ENCODE measurements at regions not wholly inside any gene's neighbourhood (a gene's known extent, or its start where the extent isn't known, plus 50 kb on each side); places are given as distances from the start of the nearest gene placed in this dataset.
"Not testable (repeated sequence)": the region's sequence is repeated elsewhere in the genome, so short reads cannot be mapped to it uniquely, and the experiment has no call there.

DNA sequence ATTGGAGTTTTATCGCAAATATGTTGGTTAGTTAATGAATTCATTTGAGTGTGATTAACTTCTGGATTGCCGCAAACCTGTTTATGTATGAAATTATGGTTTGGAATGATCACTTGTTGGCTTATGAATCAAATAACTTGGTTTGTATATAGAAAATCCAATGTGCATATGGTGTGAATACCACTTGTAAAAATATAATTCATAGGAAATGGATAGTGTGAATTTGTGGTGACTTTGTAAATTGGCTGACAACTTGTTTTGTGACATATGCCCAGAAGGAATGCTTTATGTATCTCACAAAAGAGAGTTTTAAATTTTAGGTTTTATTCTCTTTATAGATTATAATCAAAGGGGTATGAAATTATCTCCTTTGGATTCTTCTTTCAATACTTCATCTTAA, 436.2 kb downstream of the EPHA5 start:
- POLR2A ChIA-PET: no interaction called here

DNA sequence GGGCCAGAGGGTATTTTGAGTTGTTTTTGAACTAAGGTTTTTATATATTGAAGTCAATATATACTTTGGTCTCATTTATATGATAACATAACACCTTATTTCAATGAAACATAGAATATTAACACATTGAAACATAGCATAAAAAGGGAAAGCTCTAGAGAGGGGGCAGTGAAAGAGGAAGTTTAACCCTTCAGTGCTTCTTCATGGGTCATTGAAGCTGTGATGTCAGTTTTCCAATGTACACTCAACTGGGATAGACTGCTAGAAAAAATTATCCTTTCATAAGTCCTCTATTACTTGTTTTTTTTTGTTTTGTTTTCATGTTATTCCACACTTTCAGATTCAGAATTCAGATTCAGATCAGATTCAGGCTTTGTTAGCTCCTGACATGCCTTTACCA, 442.7 kb downstream of the EPHA5 start:
- no peak for DNase-seq (ENCODE audit: extremely low spot score)
- POLR2A ChIA-PET: no interaction called here
- TF ChIP-seq, protein P1, sequence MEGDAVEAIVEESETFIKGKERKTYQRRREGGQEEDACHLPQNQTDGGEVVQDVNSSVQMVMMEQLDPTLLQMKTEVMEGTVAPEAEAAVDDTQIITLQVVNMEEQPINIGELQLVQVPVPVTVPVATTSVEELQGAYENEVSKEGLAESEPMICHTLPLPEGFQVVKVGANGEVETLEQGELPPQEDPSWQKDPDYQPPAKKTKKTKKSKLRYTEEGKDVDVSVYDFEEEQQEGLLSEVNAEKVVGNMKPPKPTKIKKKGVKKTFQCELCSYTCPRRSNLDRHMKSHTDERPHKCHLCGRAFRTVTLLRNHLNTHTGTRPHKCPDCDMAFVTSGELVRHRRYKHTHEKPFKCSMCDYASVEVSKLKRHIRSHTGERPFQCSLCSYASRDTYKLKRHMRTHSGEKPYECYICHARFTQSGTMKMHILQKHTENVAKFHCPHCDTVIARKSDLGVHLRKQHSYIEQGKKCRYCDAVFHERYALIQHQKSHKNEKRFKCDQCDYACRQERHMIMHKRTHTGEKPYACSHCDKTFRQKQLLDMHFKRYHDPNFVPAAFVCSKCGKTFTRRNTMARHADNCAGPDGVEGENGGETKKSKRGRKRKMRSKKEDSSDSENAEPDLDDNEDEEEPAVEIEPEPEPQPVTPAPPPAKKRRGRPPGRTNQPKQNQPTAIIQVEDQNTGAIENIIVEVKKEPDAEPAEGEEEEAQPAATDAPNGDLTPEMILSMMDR (IDR thresholded peaks at IDR 0.05; ENCODE audit: control extremely low read depth, extremely low read depth, low read depth, missing control alignments): no peak
- CTCF ChIA-PET: no interaction called here

More for the DNA sequence above, 436.2 kb downstream of the EPHA5 start:
- no peak for DNase-seq (ENCODE audit: extremely low spot score)
- CTCF ChIA-PET: no interaction called here
- TF ChIP-seq, protein P1 (IDR thresholded peaks at IDR 0.05; ENCODE audit: control extremely low read depth, extremely low read depth, low read depth, missing control alignments): no peak

DNA sequence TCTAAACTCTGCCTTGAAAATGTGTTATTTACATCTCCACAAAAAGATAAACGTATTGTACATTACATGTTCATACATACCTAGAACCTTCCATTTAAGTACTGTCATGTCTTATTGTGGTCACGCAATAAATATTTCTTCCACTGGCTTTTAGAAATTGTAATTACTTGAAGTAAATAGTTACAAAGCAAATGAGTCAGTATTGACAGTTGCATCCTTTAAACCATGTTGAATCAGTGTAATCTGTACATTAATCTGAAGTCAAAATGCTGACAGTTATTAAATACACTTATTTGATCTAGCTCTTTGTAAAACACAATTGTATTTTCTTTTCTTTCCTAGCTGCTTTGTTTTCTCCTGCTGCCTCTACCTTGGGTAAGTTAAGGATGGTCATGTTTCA, 446.7 kb downstream of the EPHA5 start:
- TF ChIP-seq, protein P1 (IDR thresholded peaks at IDR 0.05; ENCODE audit: control extremely low read depth, extremely low read depth, low read depth, missing control alignments): no peak
- CTCF ChIA-PET: no interaction called here
- no peak for DNase-seq (ENCODE audit: extremely low spot score)
- POLR2A ChIA-PET: no interaction called here

DNA sequence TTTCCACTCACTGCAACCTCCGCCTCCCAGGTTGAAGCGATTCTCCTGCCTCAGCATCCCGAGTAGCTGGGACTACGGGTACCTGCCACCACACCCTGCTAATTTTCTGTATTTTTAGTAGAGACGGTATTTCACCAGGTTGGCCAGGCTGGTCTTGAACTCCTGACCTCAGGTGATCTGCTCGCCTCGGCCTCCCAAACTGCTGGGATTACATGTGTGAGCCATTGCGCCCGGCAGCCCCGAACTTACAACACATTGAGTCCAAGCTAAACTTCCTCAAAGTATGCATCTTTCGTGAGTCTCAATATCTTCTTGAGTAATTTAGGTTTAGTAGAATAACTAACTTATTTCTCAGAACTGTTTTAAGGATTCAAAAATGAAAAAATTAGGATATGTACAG, 447.2 kb downstream of the EPHA5 start:
- POLR2A ChIA-PET, CTCF ChIA-PET: not testable (repeated sequence)

DNA sequence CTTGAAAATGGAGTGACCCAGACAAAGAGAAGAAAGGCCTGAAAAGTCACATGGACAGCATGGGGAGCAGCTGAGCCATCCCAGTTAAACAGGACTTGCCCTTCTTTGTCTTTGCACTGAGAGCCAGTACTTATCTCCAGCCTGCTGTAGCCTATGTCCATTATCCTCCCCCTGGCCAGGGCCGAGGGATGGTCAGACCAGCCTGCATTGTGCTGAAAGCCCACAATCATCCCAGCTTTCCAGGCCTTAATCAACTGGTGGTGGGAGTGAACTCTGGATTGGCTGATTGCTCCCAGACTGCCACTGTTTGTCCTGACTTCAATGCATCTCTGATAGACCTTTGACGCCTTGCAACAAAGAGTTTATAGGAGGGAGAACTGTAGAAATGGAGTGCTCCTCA, 453.1 kb downstream of the EPHA5 start:
- TF ChIP-seq, protein P1 (IDR thresholded peaks at IDR 0.05; ENCODE audit: control extremely low read depth, extremely low read depth, low read depth, missing control alignments): no peak
- ChIA-PET CTCF (interaction anchor here (1.5 kb wide), 1 partner anchor 9 kb away, joined by 3 read pairs; no protein-coding TSS in a partner anchor), POLR2A (no interaction called here)
- DNase-seq (ENCODE audit: extremely low spot score): no peak

More for the DNA sequence above, 447.2 kb downstream of the EPHA5 start:
- DNase-seq (ENCODE audit: extremely low spot score): not testable (repeated sequence)

DNA sequence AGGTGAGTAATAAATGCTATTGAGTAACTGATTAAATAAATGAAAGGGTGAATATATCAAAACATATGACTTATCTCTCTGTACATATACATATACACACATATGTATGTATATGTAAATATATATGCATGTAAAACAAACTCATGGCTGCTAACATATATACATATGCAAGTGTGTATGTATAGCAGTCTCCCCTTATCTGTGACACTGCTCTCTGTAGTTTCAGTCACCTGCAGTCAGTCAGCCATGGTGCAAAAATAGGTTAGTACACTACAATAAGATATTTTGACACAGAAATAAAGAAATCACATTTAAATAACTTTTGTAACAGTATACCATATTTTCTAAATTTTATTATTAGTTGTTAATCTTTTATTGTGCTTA, 467.4 kb downstream of the EPHA5 start:
- TF ChIP-seq, protein P1 (IDR thresholded peaks at IDR 0.05; ENCODE audit: control extremely low read depth, extremely low read depth, low read depth, missing control alignments): no peak
- ChIA-PET POLR2A (no interaction called here), CTCF (interaction anchor here (1.3 kb wide), 1 partner anchor 22 kb away, joined by 3 read pairs; no protein-coding TSS in a partner anchor)
- DNase-seq (ENCODE audit: extremely low spot score): no peak

DNA sequence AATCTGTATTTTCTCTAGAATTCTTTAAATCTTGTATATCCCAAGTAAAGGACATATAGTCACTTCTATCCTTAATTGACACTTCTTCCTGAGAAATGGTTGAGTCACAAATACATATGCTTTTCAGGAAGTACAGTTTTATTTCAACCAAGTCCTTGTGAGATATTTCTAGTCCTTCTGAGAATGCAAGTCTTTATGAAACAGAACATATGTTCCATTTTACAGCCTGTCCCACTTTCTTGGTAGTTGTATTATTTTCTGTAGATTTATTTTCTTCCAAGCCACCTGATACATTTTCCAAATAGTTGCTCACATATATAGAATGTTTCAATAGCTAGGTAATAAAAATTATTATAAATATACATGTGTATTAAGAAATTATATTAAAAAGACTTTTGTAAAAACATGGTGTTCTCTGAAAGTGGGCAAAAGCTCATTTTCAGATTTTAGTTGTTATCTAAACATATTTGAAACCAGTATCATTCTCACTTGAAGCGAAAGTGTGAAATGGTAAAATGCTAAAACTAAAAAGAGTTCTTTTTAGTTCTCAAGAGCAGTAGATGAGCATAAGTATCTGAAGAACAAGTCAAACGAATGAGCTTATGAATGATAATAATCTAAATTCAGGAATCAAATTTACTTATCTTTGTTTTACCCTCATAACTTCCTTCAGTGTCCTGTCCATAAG, 468.0 kb downstream of the EPHA5 start:
- TF ChIP-seq, protein P1 (IDR thresholded peaks at IDR 0.05; ENCODE audit: control extremely low read depth, extremely low read depth, low read depth, missing control alignments): no peak
- POLR2A ChIA-PET: no interaction called here
- no peak for DNase-seq (ENCODE audit: extremely low spot score)
- CTCF ChIA-PET: no interaction called here

Data from GM10248 (cell line).